DND-41 (cell line): ENCODE measurements at regions not wholly inside any gene's neighbourhood (a gene's known extent, or its start where the extent isn't known, plus 50 kb on each side); places are given as distances from the start of the nearest gene placed in this dataset.

Experiments used
- CTCF ChIP-seq: IDR thresholded peaks from 2 replicates; pipeline ENCODE4 v1.5.1; 2012; ENCODE audit warnings: borderline replicate concordance, low read length, moderate library complexity, mild to moderate bottlenecking; ENCODE audit not compliant: poor library complexity, severe bottlenecking; ENCODE audit errors: extremely low read depth
- EZH2 ChIP-seq: IDR thresholded peaks from 3 replicates; pipeline ENCODE4 v1.6.1; 2012; ENCODE audit warnings: borderline replicate concordance, low read depth, mild to moderate bottlenecking, moderate library complexity, low read length, inconsistent platforms; ENCODE audit not compliant: severe bottlenecking

- TF ChIP-seq CTCF (no peak), EZH2 (no peak)
Measured at GRCh38 chr10:20658158-20658557, 239.0 kb downstream of the NEBL start.
